ENCODE measurements at regions not wholly inside any gene's neighbourhood (a gene's known extent, or its start where the extent isn't known, plus 50 kb on each side); places are given as distances from the start of the nearest gene placed in this dataset.

- no peak for DNase-seq
Observed at GRCh38 chr2:235267251-235267650, 226.6 kb upstream of the AGAP1 start.

- DNase-seq = no peak
Observed at GRCh38 chr2:235268535-235268934, 225.3 kb upstream of the AGAP1 start.

- DNase-seq = no peak
Observed at GRCh38 chr2:235270291-235270690, 223.6 kb upstream of the AGAP1 start.

- peak; percentile 73 for DNase-seq
Observed at GRCh38 chr2:235270956-235271355, 222.9 kb upstream of the AGAP1 start.

GRCh38 chr2:235271936-235272335, 221.9 kb upstream of the AGAP1 start:
- no peak for DNase-seq

GRCh38 chr2:235274023-235274422, 219.8 kb upstream of the AGAP1 start:
- DNase-seq = no peak

- no peak for DNase-seq
Observed at GRCh38 chr2:235277485-235277884, 216.4 kb upstream of the AGAP1 start.

GRCh38 chr2:235278771-235279355, 215.0 kb upstream of the AGAP1 start:
- DNase-seq = no peak

- DNase-seq = no peak
Observed at GRCh38 chr2:235279965-235280364, 213.9 kb upstream of the AGAP1 start.

GRCh38 chr2:235283246-235283645, 210.6 kb upstream of the AGAP1 start:
- no peak for DNase-seq

- no peak for DNase-seq
Observed at GRCh38 chr2:235286622-235287374, 207.0 kb upstream of the AGAP1 start.

GRCh38 chr2:235287375-235287733, 206.5 kb upstream of the AGAP1 start:
- no peak for DNase-seq

- no peak for DNase-seq
Observed at GRCh38 chr2:235291461-235291860, 202.4 kb upstream of the AGAP1 start.

- no peak for DNase-seq
Observed at GRCh38 chr2:235293061-235293460, 200.8 kb upstream of the AGAP1 start.

GRCh38 chr2:235295831-235296230, 198.0 kb upstream of the AGAP1 start:
- no peak for DNase-seq

- DNase-seq = no peak
Observed at GRCh38 chr2:235300368-235301201, 193.3 kb upstream of the AGAP1 start.

- no peak for DNase-seq
Observed at GRCh38 chr2:235301202-235302076, 192.4 kb upstream of the AGAP1 start.

- no peak for DNase-seq
Observed at GRCh38 chr2:235302263-235302662, 191.6 kb upstream of the AGAP1 start.

- no peak for DNase-seq
Observed at GRCh38 chr2:235303499-235304291, 190.1 kb upstream of the AGAP1 start.

- DNase-seq = no peak
Observed at GRCh38 chr2:235305678-235306077, 188.2 kb upstream of the AGAP1 start.

- DNase-seq = no peak
Observed at GRCh38 chr2:235311044-235311443, 182.8 kb upstream of the AGAP1 start.

GRCh38 chr2:235312571-235312970, 181.3 kb upstream of the AGAP1 start:
- DNase-seq = no peak
